Nephron progenitor cell (in vitro differentiated cells): ENCODE measurements at regions not wholly inside any gene's neighbourhood (a gene's known extent, or its start where the extent isn't known, plus 50 kb on each side); places are given as distances from the start of the nearest gene placed in this dataset.
A peak's percentile ranks its signal among the peaks of the same experiment; 100 is the strongest.
"Not testable (repeated sequence)": the region's sequence is repeated elsewhere in the genome, so short reads cannot be mapped to it uniquely, and the experiment has no call there.

Experiments
- DNase-seq: peaks from one replicate; pipeline ENCODE4 v3.0.0; 2021
- H3K27ac Mint-ChIP-seq: 2 replicates; pipeline ENCODE4 v1.8.0; 2021; ENCODE audit warnings: mild to moderate bottlenecking, moderate library complexity, mixed read lengths
- H3K27me3 Mint-ChIP-seq: 2 replicates; pipeline ENCODE4 v1.8.0; 2021; ENCODE audit warnings: mild to moderate bottlenecking, low read depth, mixed read lengths; ENCODE audit not compliant: poor library complexity
- H3K36me3 Mint-ChIP-seq: 2 replicates; pipeline ENCODE4 v1.8.0; 2021; ENCODE audit warnings: low read depth, mixed read lengths
- H3K4me1 Mint-ChIP-seq: 2 replicates; pipeline ENCODE4 v1.8.0; 2021; ENCODE audit warnings: mixed read lengths
- H3K4me3 Mint-ChIP-seq: 2 replicates; pipeline ENCODE4 v1.8.0; 2021; ENCODE audit warnings: mild to moderate bottlenecking, moderate library complexity, mixed read lengths
- H3K9me3 Mint-ChIP-seq: 2 replicates; pipeline ENCODE4 v1.8.0; 2021; ENCODE audit warnings: mild to moderate bottlenecking, moderate library complexity, mixed read lengths
- TF ChIP-seq, protein P1 (sequence below): fragments of 200-600 bp; sonication (generic); IDR thresholded peaks from 2 replicates; pipeline ENCODE4 v1.5.0; 2021; ENCODE audit warnings: antibody characterized with exemption

DNA sequence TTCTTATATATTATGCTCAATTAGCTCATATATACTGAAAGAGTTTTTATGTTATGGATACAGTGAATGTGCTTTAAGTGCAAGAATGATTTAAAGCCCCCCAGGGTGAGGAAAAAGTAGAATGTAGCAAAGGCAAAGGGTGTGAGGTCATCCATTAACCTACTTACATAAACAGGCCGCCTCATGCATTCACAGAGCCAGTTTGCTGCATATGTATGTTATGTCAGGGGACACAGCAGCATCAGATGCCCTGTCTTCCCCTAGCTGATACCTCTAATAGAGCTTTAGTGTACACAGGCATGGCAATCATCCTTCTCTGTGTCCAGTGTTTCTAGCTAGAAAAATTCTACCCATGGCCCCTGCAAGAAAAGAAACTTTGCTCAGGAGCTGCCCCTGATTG, 187.8 kb upstream of the FSHR start:
- Mint-ChIP-seq H3K4me3 (no peak overlapping the region), H3K27me3 (no peaks in the 10 kb centered on the region), H3K4me1 (no peaks in the 10 kb centered on the region), H3K36me3 (no peaks in the 10 kb centered on the region), H3K27ac (no peak overlapping the region), H3K9me3 (no peaks in the 10 kb centered on the region)
- TF ChIP-seq, protein P1, sequence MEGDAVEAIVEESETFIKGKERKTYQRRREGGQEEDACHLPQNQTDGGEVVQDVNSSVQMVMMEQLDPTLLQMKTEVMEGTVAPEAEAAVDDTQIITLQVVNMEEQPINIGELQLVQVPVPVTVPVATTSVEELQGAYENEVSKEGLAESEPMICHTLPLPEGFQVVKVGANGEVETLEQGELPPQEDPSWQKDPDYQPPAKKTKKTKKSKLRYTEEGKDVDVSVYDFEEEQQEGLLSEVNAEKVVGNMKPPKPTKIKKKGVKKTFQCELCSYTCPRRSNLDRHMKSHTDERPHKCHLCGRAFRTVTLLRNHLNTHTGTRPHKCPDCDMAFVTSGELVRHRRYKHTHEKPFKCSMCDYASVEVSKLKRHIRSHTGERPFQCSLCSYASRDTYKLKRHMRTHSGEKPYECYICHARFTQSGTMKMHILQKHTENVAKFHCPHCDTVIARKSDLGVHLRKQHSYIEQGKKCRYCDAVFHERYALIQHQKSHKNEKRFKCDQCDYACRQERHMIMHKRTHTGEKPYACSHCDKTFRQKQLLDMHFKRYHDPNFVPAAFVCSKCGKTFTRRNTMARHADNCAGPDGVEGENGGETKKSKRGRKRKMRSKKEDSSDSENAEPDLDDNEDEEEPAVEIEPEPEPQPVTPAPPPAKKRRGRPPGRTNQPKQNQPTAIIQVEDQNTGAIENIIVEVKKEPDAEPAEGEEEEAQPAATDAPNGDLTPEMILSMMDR: no peak
- DNase-seq: no peak

DNA sequence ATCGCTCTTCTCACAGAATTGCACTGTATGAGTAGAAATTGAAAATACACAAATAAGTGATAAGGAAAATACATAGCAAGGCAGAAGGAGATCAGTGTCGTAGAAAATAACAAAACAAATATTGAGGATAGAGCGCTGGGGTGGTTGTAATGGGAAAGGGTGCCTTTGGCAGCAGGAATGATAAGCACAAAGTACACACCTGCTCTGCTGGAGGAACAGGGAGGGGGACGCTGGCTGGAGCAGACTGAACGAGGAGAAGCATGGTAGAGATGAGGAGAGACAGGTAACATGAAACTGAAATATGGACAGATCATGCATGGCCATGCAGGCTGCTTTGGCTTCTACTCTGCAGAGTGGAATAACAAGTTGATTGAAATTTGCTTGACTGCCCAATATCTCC, 181.2 kb upstream of the FSHR start:
- TF ChIP-seq, protein P1: no peak
- no peaks in the 10 kb centered on the region for H3K9me3 Mint-ChIP-seq

DNA sequence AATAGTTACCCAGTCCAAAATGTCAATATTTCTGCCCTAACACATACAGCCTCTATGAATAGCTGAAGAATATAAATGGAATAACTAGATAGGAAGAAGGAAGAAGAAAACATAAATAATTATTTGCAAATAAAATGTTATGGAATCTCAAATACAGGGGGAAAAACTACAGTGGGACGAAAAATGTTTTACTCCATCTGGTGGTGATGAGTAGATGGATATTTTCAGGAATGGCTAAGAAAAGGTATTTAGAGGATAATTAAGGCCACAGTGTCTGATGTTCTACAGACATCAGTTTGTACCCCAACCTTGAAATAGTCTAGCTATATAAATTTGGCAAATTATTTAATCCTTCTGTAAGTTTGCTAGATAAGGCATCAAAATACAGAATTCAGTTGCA, 178.1 kb upstream of the FSHR start:
- Mint-ChIP-seq H3K27me3 (no peaks in the 10 kb centered on the region), H3K4me1 (no peaks in the 10 kb centered on the region), H3K4me3 (no peak overlapping the region), H3K9me3 (no peaks in the 10 kb centered on the region), H3K36me3 (no peaks in the 10 kb centered on the region), H3K27ac (no peak overlapping the region)
- no peak for DNase-seq
- TF ChIP-seq, protein P1: no peak

More for the DNA sequence above, 181.2 kb upstream of the FSHR start:
- Mint-ChIP-seq H3K27ac (no peak overlapping the region), H3K36me3 (no peaks in the 10 kb centered on the region), H3K4me3 (no peak overlapping the region), H3K4me1 (no peaks in the 10 kb centered on the region), H3K27me3 (no peaks in the 10 kb centered on the region)
- DNase-seq: no peak

DNA sequence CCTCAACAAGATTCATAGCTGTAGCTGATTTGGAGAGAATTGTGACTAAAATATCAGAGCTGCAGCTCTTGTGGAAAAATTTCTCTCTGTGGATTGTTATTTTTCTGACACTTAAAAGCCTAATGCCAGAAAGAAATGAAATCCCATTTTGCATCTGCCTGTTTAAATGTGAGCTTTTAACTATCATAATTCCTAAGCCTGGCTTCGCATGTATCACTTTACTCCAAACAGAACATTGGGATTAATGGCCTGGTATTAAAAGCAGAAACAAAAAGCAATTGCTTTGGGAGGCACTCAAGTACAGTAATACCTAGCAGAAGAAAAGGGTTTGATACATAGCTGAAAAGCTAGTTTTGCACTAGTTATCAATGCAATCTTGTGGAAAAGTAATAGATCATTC, 164.2 kb upstream of the FSHR start:
- Mint-ChIP-seq H3K36me3 (no peaks in the 10 kb centered on the region), H3K9me3 (peaks cover 11% of the 10 kb centered on the region), H3K27ac (no peak overlapping the region), H3K27me3 (no peaks in the 10 kb centered on the region), H3K4me1 (no peaks in the 10 kb centered on the region), H3K4me3 (no peak overlapping the region)
- DNase-seq: no peak
- TF ChIP-seq, protein P1: no peak

DNA sequence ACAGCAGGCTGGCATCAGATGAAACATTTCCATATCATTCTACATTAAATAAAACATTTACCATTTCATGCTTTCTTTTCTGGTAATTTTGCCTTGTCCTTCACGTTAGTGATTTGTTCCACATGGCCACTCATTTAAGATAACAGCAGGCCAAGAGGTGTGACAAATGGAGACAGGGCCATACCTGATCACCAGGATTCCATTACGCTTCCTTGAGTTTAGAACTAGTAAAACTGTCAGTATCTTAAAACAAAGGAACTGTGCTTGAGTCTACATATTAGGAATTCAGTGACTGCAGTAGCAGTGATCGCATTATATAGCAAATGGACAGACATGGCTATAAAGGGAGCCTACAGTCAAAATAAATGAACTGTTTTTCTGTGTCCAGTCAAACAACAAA, 155.1 kb upstream of the FSHR start:
- H3K4me1 Mint-ChIP-seq: peaks cover 27% of the 10 kb centered on the region

DNA sequence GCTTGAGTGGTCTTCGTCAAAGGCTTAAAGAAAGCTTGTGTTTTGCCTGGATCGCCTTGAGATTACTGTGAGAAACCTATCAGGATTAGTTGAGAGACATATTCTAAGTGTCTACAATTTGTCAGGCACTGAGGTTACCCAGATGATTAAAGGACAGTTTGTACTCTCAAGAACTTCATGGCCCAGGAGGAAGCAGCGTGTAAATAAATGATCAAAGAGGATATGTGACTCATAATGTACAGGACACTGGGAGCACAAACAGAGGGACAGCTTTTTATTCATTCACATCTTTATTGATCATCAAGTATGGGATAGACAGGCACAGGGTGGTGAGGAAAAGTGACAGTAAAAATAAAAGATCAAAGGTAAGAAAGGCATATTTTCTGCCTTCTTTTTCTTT, 152.6 kb upstream of the FSHR start:
- Mint-ChIP-seq H3K4me1 (peaks cover 27% of the 10 kb centered on the region), H3K36me3 (no peaks in the 10 kb centered on the region), H3K27ac (peak overlapping the region; percentile 8), H3K9me3 (peaks cover 17% of the 10 kb centered on the region), H3K27me3 (peaks cover 2% of the 10 kb centered on the region), H3K4me3 (no peak overlapping the region)
- DNase-seq: no peak
- TF ChIP-seq, protein P1: no peak

More for the DNA sequence above, 155.1 kb upstream of the FSHR start:
- H3K36me3 Mint-ChIP-seq: no peaks in the 10 kb centered on the region
- DNase-seq: no peak
- H3K27me3 Mint-ChIP-seq: peaks cover 2% of the 10 kb centered on the region
- H3K9me3 Mint-ChIP-seq: peaks cover 14% of the 10 kb centered on the region
- H3K4me3 Mint-ChIP-seq: no peak overlapping the region
- TF ChIP-seq, protein P1: no peak
- peak overlapping the region; percentile 0 for H3K27ac Mint-ChIP-seq

DNA sequence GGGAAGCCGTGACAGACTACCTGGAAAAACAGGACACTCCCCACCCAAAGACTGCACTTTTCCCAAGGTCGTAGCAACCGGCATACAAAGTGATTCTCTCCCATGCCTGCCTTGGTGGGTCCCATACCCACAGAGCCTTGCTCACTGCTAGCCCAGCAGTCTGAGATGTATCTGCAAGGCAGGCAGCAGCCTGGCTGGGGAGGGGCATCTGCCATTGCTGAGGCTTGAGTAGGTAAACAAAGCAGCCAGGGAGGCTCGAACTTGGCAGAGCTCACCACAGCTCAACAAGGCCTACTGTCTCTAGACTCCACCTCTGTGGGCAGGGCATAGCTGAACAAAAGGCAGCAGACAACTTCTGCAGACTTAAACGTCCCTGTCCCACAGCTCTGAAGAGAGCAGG, 144.4 kb upstream of the FSHR start:
- H3K27me3 Mint-ChIP-seq, DNase-seq, H3K9me3 Mint-ChIP-seq, H3K27ac Mint-ChIP-seq, H3K36me3 Mint-ChIP-seq, H3K4me1 Mint-ChIP-seq, H3K4me3 Mint-ChIP-seq: not testable (repeated sequence)
